ENCODE measurements at regions not wholly inside any gene's neighbourhood (a gene's known extent, or its start where the extent isn't known, plus 50 kb on each side); places are given as distances from the start of the nearest gene placed in this dataset.

DNA sequence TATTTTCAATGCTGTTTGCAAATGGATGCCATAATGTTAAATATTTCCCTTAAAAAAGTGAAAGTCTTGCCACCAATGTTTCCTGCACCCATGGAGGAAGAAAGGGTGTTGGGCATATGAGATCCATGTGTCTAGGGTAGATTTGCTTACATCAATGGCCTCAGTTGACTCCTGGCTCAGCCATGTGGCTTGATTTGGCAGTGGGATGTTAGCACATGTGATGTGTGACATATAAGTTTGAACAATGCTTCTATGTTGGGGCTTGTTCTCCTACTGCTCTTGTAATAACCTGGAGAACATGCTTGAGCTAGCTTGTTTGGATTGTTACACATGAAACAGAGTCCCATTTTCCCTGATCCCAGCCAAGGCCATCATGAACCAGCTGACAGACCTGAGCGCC is 187.6 kb downstream of the SCP2D1 start:
- no peak for DNase-seq

DNA sequence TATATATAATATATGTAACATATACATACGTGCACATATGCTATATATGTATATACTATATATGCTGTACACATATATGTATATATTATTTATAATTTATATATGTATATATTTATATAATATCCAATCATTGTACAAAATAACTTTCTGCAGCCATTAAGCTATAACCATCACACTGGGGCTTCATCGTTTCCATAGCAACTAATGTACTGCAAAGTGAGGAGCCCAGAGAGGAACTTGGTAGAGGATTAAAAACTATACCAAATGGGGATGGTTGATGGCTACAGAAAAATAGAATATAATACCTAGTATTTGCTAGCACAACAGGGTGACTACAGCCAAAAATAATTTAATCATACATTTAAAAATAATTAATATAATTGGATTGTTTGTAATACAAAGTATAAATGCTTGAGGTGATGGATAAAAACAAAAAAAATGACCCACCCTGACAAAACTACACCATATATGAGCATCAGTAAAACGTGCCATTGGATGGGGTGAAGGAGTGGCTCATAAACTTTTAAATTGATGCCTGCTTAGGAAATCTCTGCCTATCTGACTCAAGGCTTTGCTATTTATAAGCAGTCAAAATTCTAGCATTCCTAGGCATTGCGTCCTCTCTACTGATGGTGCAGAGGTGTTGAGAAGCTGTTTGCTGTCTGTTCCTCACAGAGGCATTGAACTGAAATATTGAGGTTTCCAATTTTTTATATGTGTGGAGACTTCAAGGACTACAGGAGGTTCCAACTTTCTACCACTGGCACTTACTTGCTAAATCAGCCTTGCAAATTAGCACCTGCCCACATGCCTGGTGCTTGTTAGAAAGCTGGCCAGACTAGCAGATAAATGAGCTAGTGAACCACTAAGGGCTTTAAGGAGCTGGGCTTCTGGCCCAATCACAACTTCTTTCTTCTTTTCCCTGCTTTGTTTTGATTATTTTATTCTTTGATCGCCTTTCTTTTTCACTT is 190.1 kb downstream of the SCP2D1 start:
- DNase-seq, result no peak

DNA sequence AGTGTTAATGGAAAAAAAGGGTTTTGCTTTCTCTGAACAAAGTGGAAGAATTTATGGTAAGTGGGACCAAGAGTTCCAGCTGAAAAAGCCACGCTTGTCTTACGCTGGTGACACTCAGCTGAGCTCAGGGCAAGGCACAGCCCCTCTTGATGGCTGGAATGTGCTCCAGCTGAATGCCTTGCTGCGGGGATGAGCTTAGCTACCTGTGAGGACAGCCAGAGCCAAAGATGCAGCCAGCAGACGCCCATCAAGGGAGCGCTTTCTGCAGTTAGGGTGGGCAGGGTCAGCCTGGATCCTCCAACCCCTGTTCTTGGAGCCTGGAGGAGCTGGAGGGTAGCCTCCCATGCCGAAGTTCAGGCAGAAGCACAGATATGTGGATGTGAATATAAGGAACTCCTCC is 191.4 kb downstream of the SCP2D1 start:
- DNase-seq, result no peak

DNA sequence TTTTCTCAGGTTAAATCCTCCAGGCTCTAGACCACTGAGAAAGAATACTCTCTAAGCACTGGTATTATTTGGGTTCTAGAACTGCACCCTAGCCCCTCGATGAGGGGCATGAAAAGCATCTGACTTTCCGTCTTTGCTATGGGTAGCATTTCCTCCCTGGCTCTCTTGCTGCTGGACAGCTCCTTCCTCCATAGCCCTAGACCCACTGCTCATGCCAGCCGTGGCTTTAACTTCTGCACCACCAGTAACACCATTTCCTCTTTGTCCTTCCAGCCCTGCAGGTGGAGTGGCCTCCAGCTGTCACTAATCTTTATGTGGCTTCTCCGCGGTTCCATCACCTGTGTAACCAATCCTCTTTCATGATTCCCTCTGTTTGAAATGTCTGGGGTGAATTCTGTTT is 194.9 kb downstream of the SCP2D1 start:
- no peak for DNase-seq

DNA sequence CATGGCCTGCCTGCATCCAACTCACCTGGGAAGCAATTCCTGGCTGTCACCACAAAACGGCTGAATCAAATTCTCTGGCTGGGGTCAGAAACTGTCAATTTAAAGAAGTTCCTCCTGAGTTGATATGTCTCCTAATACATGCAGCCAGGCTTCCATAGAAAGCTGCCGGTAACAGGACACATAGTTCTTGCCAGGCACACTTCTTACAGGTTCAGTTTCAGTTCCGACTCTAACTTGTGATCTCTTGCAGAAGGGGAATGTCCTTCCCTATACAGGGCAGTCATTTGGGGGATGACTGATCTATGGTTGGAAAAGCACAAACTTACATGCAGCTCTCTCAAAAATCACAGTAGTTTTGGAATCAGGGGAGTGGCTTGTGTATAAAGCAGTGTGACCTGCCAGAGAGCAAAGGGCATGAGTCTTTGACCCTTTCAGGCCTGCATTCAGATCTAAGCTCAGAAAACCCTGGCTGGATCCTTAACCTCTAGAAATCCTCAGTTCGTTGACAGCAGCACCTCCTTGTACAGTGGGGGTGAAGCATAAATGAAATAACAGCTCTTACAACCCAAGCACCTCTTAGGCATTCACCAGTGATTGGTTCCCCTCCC is 195.6 kb downstream of the SCP2D1 start:
- DNase-seq, result no peak

DNA sequence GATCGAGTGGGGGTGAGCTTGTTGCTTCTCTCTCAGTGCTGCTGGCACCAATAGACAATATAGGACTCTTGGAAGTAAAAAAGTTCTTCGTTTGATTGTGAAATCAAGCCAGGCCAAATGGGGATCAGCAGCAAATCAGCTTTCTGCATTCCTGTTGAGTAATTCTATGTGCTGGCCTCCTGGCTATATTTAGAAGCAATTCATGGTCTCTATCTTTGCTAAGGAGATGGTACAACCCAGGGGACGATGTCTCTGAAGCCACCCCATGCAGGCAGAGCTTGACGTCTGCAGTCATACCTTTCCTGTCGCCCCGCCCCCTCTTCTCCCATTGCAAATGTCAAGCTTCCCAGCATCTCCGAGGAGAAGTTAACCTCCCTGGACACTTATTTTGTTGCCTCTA is 199.1 kb downstream of the SCP2D1 start:
- DNase-seq, result no peak

DNA sequence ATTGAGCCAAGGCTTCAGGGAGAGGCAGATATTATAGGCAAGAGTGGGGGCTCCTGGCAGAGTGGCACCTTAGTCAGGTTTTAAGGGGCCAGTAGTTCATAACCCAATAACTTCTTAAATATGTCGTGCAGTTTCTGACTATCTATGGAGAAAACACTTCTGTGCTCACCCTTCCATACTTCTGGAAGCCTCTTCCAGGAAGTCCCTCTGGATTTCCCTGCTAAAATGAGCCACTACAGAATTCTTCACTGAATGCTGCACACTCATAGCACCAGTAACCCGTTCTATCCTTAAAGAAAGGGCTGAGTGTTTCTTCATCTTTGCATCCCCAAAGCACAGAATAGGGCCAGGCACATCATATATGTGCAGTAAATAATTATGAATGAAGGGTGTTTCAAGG is 198.5 kb upstream of the SLC24A3 start:
- DNase-seq, result no peak

DNA sequence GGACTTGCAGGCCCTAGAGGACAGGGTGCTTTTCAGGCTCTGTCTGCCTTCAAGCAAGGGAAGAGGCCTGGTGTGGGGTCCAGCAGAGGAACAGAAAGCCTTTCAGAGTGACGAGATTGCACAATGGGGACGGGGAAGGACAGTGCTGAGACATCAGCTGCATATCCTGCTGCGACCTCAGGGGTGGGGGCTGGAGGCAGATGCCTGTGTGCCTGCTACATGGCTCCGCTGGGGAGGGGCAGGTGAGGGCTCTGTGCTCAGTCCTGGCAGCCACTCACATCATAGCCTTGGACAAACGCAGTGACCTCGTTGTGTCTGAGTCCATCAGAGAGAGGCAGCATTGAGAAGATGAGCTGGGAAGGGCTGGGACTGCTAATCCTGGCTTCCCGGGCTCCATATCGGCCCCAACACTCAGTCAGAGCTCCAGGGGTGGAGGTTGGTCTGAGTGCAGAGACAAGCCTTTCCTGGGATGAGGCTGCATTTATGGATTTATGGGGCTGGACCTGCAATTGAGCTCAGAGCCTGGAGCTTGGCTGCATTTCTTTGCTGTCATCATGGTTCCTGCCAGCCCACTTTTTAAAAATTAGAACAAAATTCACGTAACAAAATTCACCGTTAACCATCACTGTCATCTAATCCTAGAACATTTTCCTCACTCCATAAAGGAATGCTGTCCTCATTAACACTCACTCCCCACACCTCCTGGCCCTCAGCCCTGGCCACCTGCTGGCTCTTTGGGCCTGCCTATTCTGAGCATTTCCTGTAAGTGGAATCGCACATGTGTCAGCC is 196.9 kb upstream of the SLC24A3 start:
- DNase-seq, result no peak

DNA sequence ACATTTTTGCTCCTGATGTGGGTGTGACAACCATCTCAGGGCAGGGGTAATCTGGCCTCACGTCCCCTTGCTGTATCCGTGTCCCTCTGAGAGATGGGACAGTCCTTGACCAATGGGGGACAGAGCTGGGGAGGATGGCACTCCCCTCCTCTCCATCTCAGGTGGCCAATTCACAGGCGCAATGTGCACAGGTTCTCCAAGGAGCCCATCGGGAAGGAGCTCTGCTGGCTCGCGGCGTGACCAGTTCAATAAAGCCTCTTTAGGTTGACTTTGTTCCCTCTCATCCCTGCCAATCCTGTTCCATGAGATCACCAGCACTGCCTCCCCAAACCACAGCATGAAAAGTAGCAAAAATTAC is 196.3 kb upstream of the SLC24A3 start:
- no peak for DNase-seq

DNA sequence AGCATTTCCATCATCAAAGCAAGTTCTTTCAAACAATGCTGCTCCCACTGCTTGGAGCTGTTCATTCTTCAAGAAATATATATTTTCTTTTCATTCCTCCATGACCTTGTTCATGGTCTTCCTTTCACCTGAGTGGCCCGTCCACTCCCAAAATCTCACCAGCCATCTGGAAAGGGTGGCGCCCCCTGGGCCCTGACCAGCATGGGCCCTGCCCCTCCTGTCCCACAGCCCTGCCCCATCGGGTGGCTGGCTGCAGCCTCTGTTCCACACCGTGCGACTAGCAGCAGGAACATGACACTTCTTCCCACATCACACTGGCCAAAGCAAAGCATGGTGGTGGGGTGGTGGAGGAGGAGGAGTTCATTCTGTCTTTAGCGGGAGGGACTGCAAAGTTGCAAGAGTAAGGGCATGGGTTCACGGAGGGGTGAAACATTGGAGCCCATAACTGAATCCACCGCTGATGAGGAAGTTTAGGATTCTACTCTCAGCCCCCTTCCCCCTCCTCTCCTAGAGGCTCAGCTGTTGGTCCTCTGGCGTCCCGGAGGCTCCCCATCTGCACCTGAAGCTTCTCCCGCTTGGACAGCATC is 195.2 kb upstream of the SLC24A3 start:
- no peak for DNase-seq

DNA sequence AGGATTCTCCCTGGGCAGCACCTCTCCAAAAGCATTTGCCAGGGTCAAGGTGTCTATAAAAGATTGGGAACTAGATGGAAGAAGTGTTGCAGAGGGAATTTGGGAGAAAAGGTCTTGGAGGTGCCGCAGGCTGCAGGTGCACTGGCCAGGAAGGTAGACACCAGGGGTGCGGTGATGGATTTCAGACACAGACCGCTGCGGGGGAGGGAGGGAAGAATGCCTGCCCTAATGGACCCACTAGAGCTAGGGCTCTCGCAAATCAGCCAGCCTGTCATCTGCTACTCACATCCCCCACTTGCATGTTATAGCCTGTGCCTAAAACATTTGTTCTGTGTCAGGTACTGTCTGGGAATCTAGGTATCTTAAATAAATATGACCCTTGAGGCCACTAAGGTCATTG is 193.6 kb upstream of the SLC24A3 start:
- no peak for DNase-seq

DNA sequence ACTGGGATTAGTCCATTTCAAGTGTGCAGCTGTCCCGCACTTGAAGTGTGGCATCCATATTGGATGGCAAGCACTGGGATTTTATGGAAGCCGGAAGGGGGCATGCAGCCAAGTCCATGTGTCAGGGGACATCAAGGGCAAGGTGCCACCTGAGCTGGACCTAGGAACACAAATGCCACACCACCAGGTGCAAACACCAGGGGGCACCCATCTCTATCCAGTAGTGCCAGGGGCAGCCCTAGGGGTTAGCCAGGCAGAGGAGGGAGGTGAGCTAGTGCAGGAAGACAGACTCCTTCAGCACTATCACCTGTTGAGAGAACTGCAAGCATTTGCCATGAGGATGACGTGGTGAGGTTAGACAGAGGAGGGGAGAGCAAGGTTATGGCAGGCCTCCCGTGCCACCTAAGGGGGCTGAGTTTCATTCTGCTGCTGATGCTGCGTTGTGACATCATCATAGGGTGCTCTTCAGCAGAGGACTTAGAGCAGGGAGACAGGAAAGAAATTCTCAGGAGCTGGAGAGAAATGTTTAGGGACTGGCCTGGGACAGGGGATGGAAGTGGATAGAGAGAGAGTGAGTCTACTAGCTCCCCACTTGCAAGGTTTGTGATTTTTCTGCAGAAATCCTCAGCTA is 192.6 kb upstream of the SLC24A3 start:
- DNase-seq, result no peak

DNA sequence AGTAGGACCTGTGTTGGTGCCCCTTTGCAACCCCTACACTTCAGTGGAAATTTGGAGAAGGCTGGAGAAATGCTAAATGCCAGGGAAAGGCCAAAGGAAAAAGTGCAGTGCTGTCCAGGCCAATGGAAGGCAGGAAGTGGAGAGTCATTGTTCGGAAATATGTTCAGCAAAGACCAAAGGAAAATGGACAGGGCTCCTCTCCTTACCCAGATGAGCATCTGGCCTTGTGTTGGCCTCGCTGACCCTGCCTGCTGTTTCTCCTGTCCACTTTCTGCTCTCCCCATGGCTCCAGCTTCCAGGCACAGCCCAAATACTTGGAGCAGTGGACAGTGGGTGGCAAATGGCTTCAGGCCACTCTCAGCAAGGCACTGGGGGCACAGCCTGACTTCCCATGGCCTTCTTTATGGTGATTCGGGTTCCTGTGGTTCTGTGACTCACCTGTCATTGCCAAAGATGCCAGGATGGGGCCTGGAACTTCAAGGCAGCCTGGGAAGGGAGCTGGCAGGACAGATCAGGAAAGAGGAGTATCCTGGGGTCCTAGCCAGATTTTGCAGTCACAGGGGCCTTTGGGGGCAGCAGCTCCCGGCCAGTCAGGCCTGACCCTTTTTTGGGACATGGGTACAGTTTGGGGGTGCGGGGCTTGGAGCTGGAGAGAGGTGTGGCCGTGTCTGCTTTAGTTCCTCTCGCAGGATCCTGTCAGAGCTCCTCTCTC is 190.9 kb upstream of the SLC24A3 start:
- no peak for DNase-seq

DNA sequence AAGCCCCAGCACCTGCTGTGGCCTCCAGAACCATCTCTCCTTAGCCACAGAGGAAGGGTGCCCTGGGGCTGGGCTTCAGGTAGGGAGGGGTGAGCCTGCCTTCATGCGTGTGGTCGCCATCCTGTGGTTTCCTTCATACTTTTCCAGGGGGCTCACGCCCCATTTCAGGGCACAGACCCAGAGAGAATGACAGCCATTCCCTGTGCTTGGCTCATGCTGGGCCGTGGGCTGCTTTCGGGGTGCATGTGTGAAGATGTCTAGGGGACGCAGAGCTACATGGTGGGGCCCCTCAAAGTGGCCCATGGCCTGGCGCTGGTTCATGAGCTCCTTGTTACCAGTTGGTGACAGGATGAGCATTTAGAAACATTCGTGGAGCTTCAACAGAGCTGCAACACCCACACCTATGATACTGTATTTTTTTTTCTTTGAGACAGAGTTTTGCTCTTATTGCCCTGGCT is 190.3 kb upstream of the SLC24A3 start:
- no peak for DNase-seq

DNA sequence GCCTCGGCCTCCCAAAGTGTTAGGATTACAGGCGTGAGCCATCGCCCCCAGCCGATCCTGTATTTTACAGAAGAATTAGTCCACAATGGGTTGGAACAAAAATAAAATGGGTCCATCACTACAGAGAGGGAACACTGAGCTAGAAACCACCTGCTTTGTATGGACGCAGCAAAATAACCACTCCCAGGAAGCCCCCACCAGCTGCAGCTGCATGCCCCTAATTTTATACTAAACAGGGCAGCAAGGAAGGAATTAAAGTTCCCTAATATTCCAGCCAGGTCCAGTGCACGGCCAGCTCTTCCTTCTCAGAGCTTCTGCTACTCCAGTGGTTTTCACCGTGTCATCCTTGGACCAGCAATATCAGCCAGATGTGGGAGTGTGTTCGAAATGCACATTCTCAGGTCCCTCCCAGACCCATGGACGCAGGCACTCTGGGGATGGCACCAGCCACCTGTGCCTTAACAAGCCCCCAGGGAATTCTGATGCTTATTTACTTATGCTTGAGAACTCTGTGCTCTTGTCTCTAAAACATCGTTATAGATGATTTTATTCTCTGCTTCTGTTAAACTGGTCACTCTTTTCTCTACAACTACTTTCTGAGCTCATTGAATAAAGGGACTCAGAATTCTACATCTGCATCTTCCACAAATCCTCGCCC is 189.5 kb upstream of the SLC24A3 start:
- no peak for DNase-seq

DNA sequence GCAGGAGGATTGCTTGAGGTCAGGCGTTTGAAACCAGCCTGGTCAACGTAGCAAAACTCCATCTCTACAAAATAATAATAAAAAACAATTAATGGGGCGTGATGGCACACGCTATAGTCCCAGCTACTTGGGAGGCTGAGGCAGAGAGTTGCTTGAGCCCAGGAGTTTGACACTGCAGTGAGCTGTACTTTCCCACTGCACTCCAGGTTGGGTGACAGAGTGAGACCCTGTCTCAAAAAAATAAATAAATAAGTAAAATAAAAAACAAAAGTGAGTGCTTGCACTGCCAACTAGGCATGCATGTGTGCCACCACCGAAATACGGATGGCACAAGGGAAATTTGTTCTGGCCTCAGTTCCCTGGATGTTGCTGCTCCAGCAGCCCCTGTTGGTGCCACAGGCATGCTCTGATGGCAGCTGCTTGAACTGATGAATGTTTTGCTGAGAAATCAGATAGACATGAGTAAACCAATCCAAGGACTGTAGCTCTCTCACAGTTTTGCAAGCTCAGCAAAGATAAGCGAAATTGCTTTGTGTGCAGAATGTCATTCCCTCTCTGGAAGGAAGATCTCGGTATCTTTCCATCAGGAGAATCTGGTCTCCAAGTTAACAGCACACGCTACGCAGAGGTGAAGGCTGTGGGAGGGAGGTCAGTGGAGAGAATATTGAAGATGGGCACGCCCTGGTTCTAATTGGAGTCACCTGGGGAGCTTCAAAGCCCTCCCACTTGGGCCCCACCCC is 188.0 kb upstream of the SLC24A3 start:
- no peak for DNase-seq

DNA sequence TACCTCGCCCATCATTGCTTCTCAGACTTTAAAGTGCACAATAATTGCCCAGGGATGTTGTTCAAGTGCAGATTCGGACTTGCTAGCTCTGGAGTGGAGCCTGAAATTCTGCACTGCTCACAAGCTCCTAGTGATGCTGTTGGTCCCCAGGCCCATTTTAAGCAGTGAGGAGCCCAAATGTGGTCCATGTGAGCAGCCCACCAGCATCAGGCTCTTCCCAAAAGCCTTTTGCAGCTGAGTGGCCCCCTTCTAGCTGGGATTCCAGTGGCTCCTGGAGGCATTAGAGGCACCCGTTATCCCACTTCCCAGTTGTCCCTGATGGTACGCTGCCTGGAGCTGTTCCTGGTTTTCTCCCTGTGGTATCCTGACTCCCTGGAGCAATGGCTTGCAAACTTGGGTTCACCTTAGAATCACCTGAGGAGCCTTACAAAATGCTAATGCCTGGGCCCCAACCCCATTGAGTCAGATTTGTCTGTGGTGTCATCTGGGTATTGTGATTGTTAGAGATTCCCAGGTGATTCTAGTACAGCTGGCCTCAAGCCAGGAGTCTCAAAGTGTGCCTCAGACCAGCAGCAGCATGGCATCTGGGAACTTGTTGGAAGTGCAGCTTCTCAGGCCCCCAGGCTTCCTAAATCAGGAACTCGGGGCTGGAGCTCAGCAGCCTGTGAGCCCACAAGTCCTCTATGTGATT is 186.9 kb upstream of the SLC24A3 start:
- DNase-seq, result no peak

DNA sequence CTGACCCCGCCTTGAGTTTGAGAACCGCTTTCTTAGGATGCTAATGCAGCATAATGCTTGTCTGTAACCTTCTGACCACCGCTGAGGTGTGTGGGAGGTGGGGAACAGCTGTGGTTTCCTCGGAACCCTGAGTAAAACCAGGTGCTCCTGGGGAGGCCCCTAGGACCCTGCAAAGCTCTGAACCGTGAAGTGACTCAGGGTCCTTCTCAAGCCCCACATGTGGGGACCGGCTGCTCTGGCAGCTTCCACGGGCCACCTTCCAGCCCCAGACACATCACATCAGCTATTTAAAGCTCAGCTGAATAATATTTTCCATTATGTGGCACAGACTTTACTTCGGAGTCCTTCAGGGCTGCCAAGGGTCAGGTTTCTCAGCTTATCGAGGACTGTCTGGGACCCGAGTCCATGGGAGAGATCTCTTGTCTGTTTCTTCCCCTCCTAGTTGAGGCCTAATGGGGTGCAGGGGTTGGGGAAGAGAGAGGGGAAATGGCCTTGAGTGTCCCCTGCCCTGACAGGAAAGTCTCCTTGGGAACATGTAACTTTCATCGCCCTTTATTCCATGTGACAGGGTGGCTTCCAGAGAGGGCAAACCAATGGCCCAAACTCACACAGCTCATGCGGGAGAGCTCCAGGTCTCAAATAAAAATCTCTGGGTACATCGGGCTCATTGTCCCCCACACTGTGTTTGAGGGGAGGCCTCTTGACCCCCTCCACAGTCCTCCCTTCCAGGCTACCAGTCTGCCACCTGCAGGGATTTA is 186.1 kb upstream of the SLC24A3 start:
- no peak for DNase-seq

DNA sequence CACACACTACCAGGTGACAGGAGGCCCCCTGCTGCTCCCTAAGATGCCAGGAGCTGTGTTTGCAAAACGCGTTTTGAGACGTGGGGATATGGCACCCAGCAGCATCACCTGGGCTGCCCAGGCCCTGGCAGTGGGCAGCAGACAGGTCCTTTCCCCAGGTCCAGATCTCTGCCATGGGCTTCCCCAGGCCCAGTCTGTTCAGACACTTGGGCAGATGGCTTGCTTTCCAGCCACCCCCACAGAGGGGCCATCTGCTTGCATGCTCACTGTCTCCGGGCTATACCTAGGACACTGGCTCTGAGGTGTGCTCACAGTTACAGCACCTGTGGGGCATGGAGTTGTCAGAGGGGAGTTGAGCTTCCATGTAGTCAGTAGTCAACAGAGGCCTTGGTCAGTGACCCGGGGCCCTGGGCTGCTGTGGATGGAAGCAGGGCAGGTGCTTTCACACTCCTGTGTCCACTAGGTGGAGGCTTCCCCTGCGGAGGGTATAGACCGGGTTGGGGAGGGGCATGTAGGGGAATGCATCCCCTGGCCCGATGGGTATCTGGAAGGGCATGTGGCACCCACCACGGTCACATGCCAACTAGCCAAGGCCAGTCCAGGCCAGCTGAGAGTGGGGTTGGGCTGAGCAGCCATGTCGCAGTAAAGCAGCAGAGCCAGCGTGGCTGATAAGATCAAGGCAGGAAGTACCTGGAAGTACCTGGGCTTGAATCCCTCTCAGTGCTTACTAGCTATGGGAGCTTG is 185.4 kb upstream of the SLC24A3 start:
- DNase-seq, result no peak
